HG02981 (cell line): ENCODE measurements at regions not wholly inside any gene's neighbourhood (a gene's known extent, or its start where the extent isn't known, plus 50 kb on each side); places are given as distances from the start of the nearest gene placed in this dataset.

Source experiments
- ATAC-seq: cut with Tn5 transposase; IDR thresholded peaks from one replicate; pipeline ENCODE4 v1.9.1; 2021; ENCODE audit warnings: mild to moderate bottlenecking, moderate library complexity; ENCODE audit not compliant: unreplicated experiment

GRCh38 chr17:14959106-14959648 is 305.9 kb downstream of the PMP22 start:
- ATAC-seq = no peak

- no peak for ATAC-seq
Observed at GRCh38 chr17:14953405-14953804, 311.7 kb downstream of the PMP22 start.

- ATAC-seq = no peak
Observed at GRCh38 chr17:14950686-14951085, 314.4 kb downstream of the PMP22 start.

GRCh38 chr17:14950216-14950615 is 314.9 kb downstream of the PMP22 start:
- no peak for ATAC-seq

GRCh38 chr17:14947671-14948070 is 317.5 kb downstream of the PMP22 start:
- no peak for ATAC-seq

- no peak for ATAC-seq
Observed at GRCh38 chr17:14946481-14946880, 318.6 kb downstream of the PMP22 start.

GRCh38 chr17:14942526-14943190 is 322.5 kb downstream of the PMP22 start:
- no peak for ATAC-seq

- no peak for ATAC-seq
Observed at GRCh38 chr17:14940938-14941265, 324.2 kb downstream of the PMP22 start.

GRCh38 chr17:14940108-14940937 is 324.8 kb downstream of the PMP22 start:
- ATAC-seq = no peak

GRCh38 chr17:14935845-14936485 is 329.2 kb downstream of the PMP22 start:
- no peak for ATAC-seq

GRCh38 chr17:14935139-14935841 is 329.8 kb downstream of the PMP22 start:
- no peak for ATAC-seq

- ATAC-seq = no peak
Observed at GRCh38 chr17:14933676-14934075, 331.4 kb downstream of the PMP22 start.

- ATAC-seq = no peak
Observed at GRCh38 chr17:14926526-14927122, 338.5 kb downstream of the PMP22 start.

GRCh38 chr17:14926073-14926472 is 339.1 kb downstream of the PMP22 start:
- no peak for ATAC-seq

- no peak for ATAC-seq
Observed at GRCh38 chr17:14925498-14925897, 339.6 kb downstream of the PMP22 start.

GRCh38 chr17:14923981-14924380 is 341.1 kb downstream of the PMP22 start:
- no peak for ATAC-seq

- ATAC-seq = no peak
Observed at GRCh38 chr17:14922411-14922810, 342.7 kb downstream of the PMP22 start.

- ATAC-seq = no peak
Observed at GRCh38 chr17:14921936-14922335, 343.2 kb downstream of the PMP22 start.

GRCh38 chr17:14919631-14920213 is 345.4 kb downstream of the PMP22 start:
- no peak for ATAC-seq

GRCh38 chr17:14919094-14919493 is 346.0 kb downstream of the PMP22 start:
- no peak for ATAC-seq
